ENCODE measurements at regions not wholly inside any gene's neighbourhood (a gene's known extent, or its start where the extent isn't known, plus 50 kb on each side); places are given as distances from the start of the nearest gene placed in this dataset.

GRCh38 chr18:66011916-66012315, 261.1 kb downstream of the CDH7 start:
- Histone ChIP-seq H3K4me3 (replicated peaks in 1 of 3; ENCODE audit: insufficient read depth in 1 of 3, low read depth in 2 of 3, low read length in 3 of 3) (no peak overlapping the region), H3K79me2 (ENCODE audit: insufficient read depth, low read length) (no peaks in the 10 kb centered on the region), H4K20me1 (ENCODE audit: insufficient read depth, low read length) (no peaks in the 10 kb centered on the region), H3K4me1 (ENCODE audit: insufficient read depth, low read length) (no peaks in the 10 kb centered on the region), H3K4me2 (ENCODE audit: low read depth, low read length) (no peak overlapping the region), H3K9ac (ENCODE audit: insufficient read depth, low read depth, low read length) (no peak overlapping the region), H3K9me3 (ENCODE audit: low read length) (no peaks in the 10 kb centered on the region), H3K27me3 (ENCODE audit: control insufficient read depth in 1 of 2, insufficient read depth in 2 of 2, low read length in 2 of 2) (no peaks in the 10 kb centered on the region), H3K27ac (ENCODE audit: extremely low read length, insufficient read depth, low read length) (no peak overlapping the region), H2AFZ (ENCODE audit: low read length) (no peak overlapping the region), H3K36me3 (replicated peaks in 1 of 2; ENCODE audit: control insufficient read depth in 1 of 2, insufficient read depth in 2 of 2, low read length in 2 of 2) (no peaks in the 10 kb centered on the region)
- BruUV-seq (replicated peaks), result no TSS peak
- 0% methylated on average over 3 of the region's 3 CpGs for WGBS (ENCODE audit: low lambda C conversion rate)
- no peak for TF ChIP-seq ZNF749 (CRISPR knock-in tag; IDR thresholded peaks at IDR 0.05; ENCODE audit: borderline replicate concordance)
- CTCF ChIA-PET (ENCODE audit: low intra/inter-chr PET ratio, low total read pairs), result no interaction called here
- FAIRE-seq (no peak), ATAC-seq (no peak), DNase-seq (ENCODE audit: low spot score) (no peak)
- intact Hi-C loops (cut with micrococcal nuclease; ENCODE audit: unreplicated experiment), result no loop called here
- POLR2A ChIA-PET, result no interaction called here
- in situ Hi-C loops (cut with HindIII; ENCODE audit: extremely low pct_ligation_motif_present, low pct_unique_long_range_greater_than_20kb), result no loop called here

- Histone ChIP-seq H3K9me3 (ENCODE audit: low read length) (no peaks in the 10 kb centered on the region), H4K20me1 (ENCODE audit: insufficient read depth, low read length) (no peaks in the 10 kb centered on the region), H3K4me1 (ENCODE audit: insufficient read depth, low read length) (no peaks in the 10 kb centered on the region), H2AFZ (ENCODE audit: low read length) (no peak overlapping the region), H3K27ac (ENCODE audit: extremely low read length, insufficient read depth, low read length) (no peak overlapping the region), H3K27me3 (ENCODE audit: control insufficient read depth in 1 of 2, insufficient read depth in 2 of 2, low read length in 2 of 2) (no peaks in the 10 kb centered on the region), H3K36me3 (replicated peaks in 1 of 2; ENCODE audit: control insufficient read depth in 1 of 2, insufficient read depth in 2 of 2, low read length in 2 of 2) (no peaks in the 10 kb centered on the region), H3K4me2 (ENCODE audit: low read depth, low read length) (no peak overlapping the region), H3K79me2 (ENCODE audit: insufficient read depth, low read length) (no peaks in the 10 kb centered on the region), H3K9ac (ENCODE audit: insufficient read depth, low read depth, low read length) (no peak overlapping the region), H3K4me3 (replicated peaks in 1 of 3; ENCODE audit: insufficient read depth in 1 of 3, low read depth in 2 of 3, low read length in 3 of 3) (no peak overlapping the region)
- TF ChIP-seq PRMT3 (CRISPR knock-in tag; IDR thresholded peaks at IDR 0.05; ENCODE audit: borderline replicate concordance, low read depth), result no peak
- no peak for TF ChIP-seq ZFP41 (CRISPR knock-in tag; IDR thresholded peaks at IDR 0.05; ENCODE audit: borderline replicate concordance)
- TF ChIP-seq ZNF678 (CRISPR knock-in tag; IDR thresholded peaks at IDR 0.05), result no peak
- no peak for TF ChIP-seq RFXAP (CRISPR knock-in tag; IDR thresholded peaks at IDR 0.05; ENCODE audit: borderline replicate concordance)
- TF ChIP-seq ZNF556 (CRISPR knock-in tag; IDR thresholded peaks at IDR 0.05; ENCODE audit: borderline replicate concordance), result no peak
- TF ChIP-seq ZC3H13 (CRISPR knock-in tag; IDR thresholded peaks at IDR 0.05), result no peak
- no peak for TF ChIP-seq NFYB (CRISPR knock-in tag; IDR thresholded peaks at IDR 0.05)
- TF ChIP-seq TIGD3 (CRISPR knock-in tag; IDR thresholded peaks at IDR 0.05; ENCODE audit: borderline replicate concordance), result no peak
- TF ChIP-seq HMGA1 (CRISPR knock-in tag; conservative IDR thresholded peaks at IDR 0.05), result no peak
- no peak for TF ChIP-seq ZNF3 (CRISPR knock-in tag; IDR thresholded peaks at IDR 0.05)
- no peak for TF ChIP-seq ZNF563 (CRISPR knock-in tag; IDR thresholded peaks at IDR 0.05)
- no peak for TF ChIP-seq ZNF414 (CRISPR knock-in tag; IDR thresholded peaks at IDR 0.05)
- ATAC-seq, result no peak
- no TSS peak for BruUV-seq (replicated peaks)
- intact Hi-C loops (cut with micrococcal nuclease; ENCODE audit: unreplicated experiment) (no loop called here), in situ Hi-C loops (cut with HindIII; ENCODE audit: extremely low pct_ligation_motif_present, low pct_unique_long_range_greater_than_20kb) (no loop called here)
- ChIA-PET POLR2A (no interaction called here), CTCF (ENCODE audit: low intra/inter-chr PET ratio, low total read pairs) (no interaction called here)
- 0% methylated on average over 1 of the region's 28 CpGs for WGBS (ENCODE audit: low lambda C conversion rate)
- FAIRE-seq, result no peak
- DNase-seq (ENCODE audit: low spot score), result no peak
Observed at GRCh38 chr18:66005831-66006588, 255.2 kb downstream of the CDH7 start.
